Neural cell (in vitro differentiated cells): ENCODE measurements at regions not wholly inside any gene's neighbourhood (a gene's known extent, or its start where the extent isn't known, plus 50 kb on each side); places are given as distances from the start of the nearest gene placed in this dataset.

Experiments used
- CTCF ChIP-seq: fragments of 450-650 bp; IDR thresholded peaks from 2 replicates; pipeline ENCODE4 v1.5.1; 2014; ENCODE audit warnings: antibody characterized with exemption, mild to moderate bottlenecking, moderate library complexity; ENCODE audit not compliant: poor library complexity, severe bottlenecking
- EP300 ChIP-seq: fragments of 450-650 bp; conservative IDR thresholded peaks from 2 replicates; pipeline ENCODE4 v1.6.1; 2014; ENCODE audit warnings: antibody characterized with exemption, mild to moderate bottlenecking, moderate library complexity; ENCODE audit not compliant: poor library complexity, severe bottlenecking
- RAD21 ChIP-seq: fragments of 450-650 bp; conservative IDR thresholded peaks from 2 replicates; pipeline ENCODE4 v1.6.1; 2014; ENCODE audit warnings: antibody characterized with exemption, mild to moderate bottlenecking, moderate library complexity
- SMC3 ChIP-seq: fragments of 450-650 bp; conservative IDR thresholded peaks from 2 replicates; pipeline ENCODE4 v1.6.1; 2014; ENCODE audit warnings: antibody characterized with exemption, mild to moderate bottlenecking, moderate library complexity; ENCODE audit not compliant: poor library complexity
- TAF1 ChIP-seq: IDR thresholded peaks from 2 replicates; pipeline ENCODE4 v1.6.1; 2012; ENCODE audit warnings: low read depth

- TF ChIP-seq SMC3 = no peak
- TF ChIP-seq CTCF = no peak
- no peak for TF ChIP-seq EP300
- TF ChIP-seq RAD21 = no peak
- TF ChIP-seq TAF1 = no peak
These were observed 854.3 kb downstream of the LUZP2 start for GRCh38 chr11:25350899-25351803.
